Stimulated activated CD4-positive, alpha-beta T cell treated with anti-CD3 and anti-CD28 coated beads, Interleukin-4, amount 100 ng/mL, for 4 hours (primary cell): ENCODE measurements at regions not wholly inside any gene's neighbourhood (a gene's known extent, or its start where the extent isn't known, plus 50 kb on each side); places are given as distances from the start of the nearest gene placed in this dataset.

ENCODE experiments used
- DNase-seq, 2 experiments: peaks; one replicate each; pipeline ENCODE4 v3.0.0-alpha.2; 2020

- no peak for DNase-seq
Observed at GRCh38 chrX:42505016-42505415, 272.9 kb downstream of the PPP1R2C start.

- no peak for DNase-seq
Observed at GRCh38 chrX:42499620-42500019, 278.3 kb downstream of the PPP1R2C start.

GRCh38 chrX:42497356-42497755 is 280.6 kb downstream of the PPP1R2C start:
- DNase-seq: no peak

- DNase-seq: no peak
Observed at GRCh38 chrX:42496239-42496638, 281.7 kb downstream of the PPP1R2C start.

GRCh38 chrX:42495139-42495538 is 282.8 kb downstream of the PPP1R2C start:
- DNase-seq: no peak

GRCh38 chrX:42491137-42491907 is 286.6 kb downstream of the PPP1R2C start:
- no peak for DNase-seq

GRCh38 chrX:42490111-42490510 is 287.9 kb downstream of the PPP1R2C start:
- DNase-seq: no peak

GRCh38 chrX:42485601-42486000 is 292.4 kb downstream of the PPP1R2C start:
- no peak for DNase-seq

- no peak for DNase-seq
Observed at GRCh38 chrX:42484233-42484632, 293.7 kb downstream of the PPP1R2C start.

- no peak for DNase-seq
Observed at GRCh38 chrX:42477396-42477795, 300.6 kb downstream of the PPP1R2C start.

- no peak for DNase-seq
Observed at GRCh38 chrX:42472727-42473126, 305.2 kb downstream of the PPP1R2C start.

GRCh38 chrX:42466332-42467046 is 311.5 kb downstream of the PPP1R2C start:
- DNase-seq: no peak

GRCh38 chrX:42465821-42466220 is 312.1 kb downstream of the PPP1R2C start:
- DNase-seq: no peak

GRCh38 chrX:42463706-42464490 is 314.1 kb downstream of the PPP1R2C start:
- DNase-seq: no peak

GRCh38 chrX:42462917-42463316 is 315.0 kb downstream of the PPP1R2C start:
- DNase-seq: no peak

- DNase-seq: no peak
Observed at GRCh38 chrX:42460706-42461105, 317.3 kb downstream of the PPP1R2C start.

GRCh38 chrX:42459735-42460134 is 318.2 kb downstream of the PPP1R2C start:
- DNase-seq: no peak

- no peak for DNase-seq
Observed at GRCh38 chrX:42456176-42456700, 321.7 kb downstream of the PPP1R2C start.

GRCh38 chrX:42450228-42450627 is 327.7 kb downstream of the PPP1R2C start:
- DNase-seq: no peak

GRCh38 chrX:42443267-42443666 is 334.7 kb downstream of the PPP1R2C start:
- no peak for DNase-seq

- DNase-seq: no peak
Observed at GRCh38 chrX:42442745-42443144, 335.2 kb downstream of the PPP1R2C start.

- DNase-seq: no peak
Observed at GRCh38 chrX:42437211-42437610, 340.8 kb downstream of the PPP1R2C start.

- DNase-seq: no peak
Observed at GRCh38 chrX:42434458-42435166, 343.4 kb downstream of the PPP1R2C start.
